HG03520 (cell line): ENCODE measurements at regions not wholly inside any gene's neighbourhood (a gene's known extent, or its start where the extent isn't known, plus 50 kb on each side); places are given as distances from the start of the nearest gene placed in this dataset.
"Not testable (repeated sequence)": the region's sequence is repeated elsewhere in the genome, so short reads cannot be mapped to it uniquely, and the experiment has no call there.

Source experiments
- ATAC-seq: cut with Tn5 transposase; IDR thresholded peaks from one replicate; pipeline ENCODE4 v1.9.1; 2021; ENCODE audit warnings: mild to moderate bottlenecking, moderate library complexity; ENCODE audit not compliant: unreplicated experiment

- not testable (repeated sequence) for ATAC-seq
Observed at GRCh38 chr1:120465900-120466299, 51.1 kb downstream of the NBPF8 start.

GRCh38 chr1:120477663-120478062 lies 62.8 kb downstream of the NBPF8 start:
- not testable (repeated sequence) for ATAC-seq

GRCh38 chr1:120478400-120478799 lies 63.6 kb downstream of the NBPF8 start:
- not testable (repeated sequence) for ATAC-seq

GRCh38 chr1:120487542-120487941 lies 72.7 kb downstream of the NBPF8 start:
- ATAC-seq = not testable (repeated sequence)

GRCh38 chr1:120489217-120489616 lies 74.4 kb downstream of the NBPF8 start:
- ATAC-seq = not testable (repeated sequence)

GRCh38 chr1:120497145-120497544 lies 82.3 kb downstream of the NBPF8 start:
- ATAC-seq = not testable (repeated sequence)

GRCh38 chr1:120503284-120503683 lies 88.4 kb downstream of the NBPF8 start:
- ATAC-seq = not testable (repeated sequence)

GRCh38 chr1:120506352-120506751 lies 91.5 kb downstream of the NBPF8 start:
- ATAC-seq = not testable (repeated sequence)

GRCh38 chr1:120508351-120508750 lies 93.5 kb downstream of the NBPF8 start:
- ATAC-seq = not testable (repeated sequence)

GRCh38 chr1:120509258-120509657 lies 94.4 kb downstream of the NBPF8 start:
- ATAC-seq = not testable (repeated sequence)

- not testable (repeated sequence) for ATAC-seq
Observed at GRCh38 chr1:120513099-120513498, 98.3 kb downstream of the NBPF8 start.

- not testable (repeated sequence) for ATAC-seq
Observed at GRCh38 chr1:120513531-120513930, 98.7 kb downstream of the NBPF8 start.

- not testable (repeated sequence) for ATAC-seq
Observed at GRCh38 chr1:120519196-120519595, 104.4 kb downstream of the NBPF8 start.

- ATAC-seq = not testable (repeated sequence)
Observed at GRCh38 chr1:120524416-120524815, 109.6 kb downstream of the NBPF8 start.

- ATAC-seq = not testable (repeated sequence)
Observed at GRCh38 chr1:120525386-120525785, 110.6 kb downstream of the NBPF8 start.

- ATAC-seq = not testable (repeated sequence)
Observed at GRCh38 chr1:120529475-120530089, 114.7 kb downstream of the NBPF8 start.

- not testable (repeated sequence) for ATAC-seq
Observed at GRCh38 chr1:120531455-120531854, 116.6 kb downstream of the NBPF8 start.

GRCh38 chr1:120534361-120535047 lies 119.7 kb downstream of the NBPF8 start:
- peak; percentile 41 for ATAC-seq

GRCh38 chr1:120535052-120535451 lies 120.2 kb downstream of the NBPF8 start:
- peak; percentile 63 for ATAC-seq

- ATAC-seq = not testable (repeated sequence)
Observed at GRCh38 chr1:120541394-120541793, 126.6 kb downstream of the NBPF8 start.

- ATAC-seq = not testable (repeated sequence)
Observed at GRCh38 chr1:120542365-120542764, 127.5 kb downstream of the NBPF8 start.

- not testable (repeated sequence) for ATAC-seq
Observed at GRCh38 chr1:120542940-120543339, 128.1 kb downstream of the NBPF8 start.
